ENCODE measurements at regions not wholly inside any gene's neighbourhood (a gene's known extent, or its start where the extent isn't known, plus 50 kb on each side); places are given as distances from the start of the nearest gene placed in this dataset.
A peak's percentile ranks its signal among the peaks of the same experiment; 100 is the strongest.

GRCh38 chr3:151630938-151631441, 102.7 kb upstream of the AADACL2 start (continued):
- TF ChIP-seq DPF2 (IDR thresholded peaks at IDR 0.05), result peak; percentile 69
- no peak for TF ChIP-seq NR4A1 (CRISPR knock-in tag; IDR thresholded peaks at IDR 0.05)
- TF ChIP-seq NR4A1 (tag; IDR thresholded peaks at IDR 0.05), result no peak
- TF ChIP-seq CREB3L1 (IDR thresholded peaks at IDR 0.05; ENCODE audit: borderline replicate concordance, low read depth), result no peak
- TF ChIP-seq JUNB (CRISPR knock-in tag; conservative IDR thresholded peaks at IDR 0.05), result no peak
- TF ChIP-seq SAP30 (IDR thresholded peaks at IDR 0.05; ENCODE audit: borderline replicate concordance, insufficient read depth, low read depth, low read length, poor library complexity, severe bottlenecking), result no peak
- no peak for TF ChIP-seq MAFF (IDR thresholded peaks at IDR 0.05; ENCODE audit: low read length)
- no peak for TF ChIP-seq RFX5 (IDR thresholded peaks at IDR 0.05; ENCODE audit: low read depth, low read length)
- peak; percentile 82 to 93 for TF ChIP-seq TRIM24 (IDR thresholded peaks at IDR 0.05)
- no peak for TF ChIP-seq ZNF12 (CRISPR knock-in tag; IDR thresholded peaks at IDR 0.05)
- TF ChIP-seq SREBF2 (CRISPR knock-in tag; IDR thresholded peaks at IDR 0.05), result no peak
- TF ChIP-seq SLC30A9 (CRISPR knock-in tag; IDR thresholded peaks at IDR 0.05), result no peak
- TF ChIP-seq ZNF253 (CRISPR knock-in tag; conservative IDR thresholded peaks at IDR 0.05), result no peak
- no peak for TF ChIP-seq SIN3B (IDR thresholded peaks at IDR 0.05; ENCODE audit: low read depth)
- no peak for TF ChIP-seq HMG20A (CRISPR knock-in tag; conservative IDR thresholded peaks at IDR 0.05)
- TF ChIP-seq RNF219 (CRISPR knock-in tag; IDR thresholded peaks at IDR 0.05), result no peak
- 0 out of 2 replicates have a peak, but pooled peaks have one; percentile 3 for TF ChIP-seq GABPA (tag; conservative IDR thresholded peaks at IDR 0.05; ENCODE audit: low read depth)
- TF ChIP-seq TFAP4 (CRISPR knock-in tag; IDR thresholded peaks at IDR 0.05; ENCODE audit: borderline replicate concordance), result peak; percentile 62; the same call in 1 of the 2 replicates
- TF ChIP-seq USF2 (CRISPR knock-in tag; IDR thresholded peaks at IDR 0.05), result no peak
- TF ChIP-seq IFI16 (CRISPR knock-in tag; IDR thresholded peaks at IDR 0.05), result no peak
- no peak for TF ChIP-seq ZBTB17 (CRISPR knock-in tag; IDR thresholded peaks at IDR 0.05)
- TF ChIP-seq MEF2A (IDR thresholded peaks at IDR 0.05; ENCODE audit: control insufficient read depth, low read depth, low read length), result peak; percentile 91
- TF ChIP-seq SMARCE1 (IDR thresholded peaks at IDR 0.05), result peak; percentile 60; the same call in 1 of the 2 replicates
- TF ChIP-seq GATAD2A (IDR thresholded peaks at IDR 0.05), result no peak
- TF ChIP-seq NFIC (IDR thresholded peaks at IDR 0.05), result peak; percentile 65
- TF ChIP-seq SRSF9 (IDR thresholded peaks at IDR 0.05; ENCODE audit: borderline replicate concordance, low read depth, low read length), result no peak
- TF ChIP-seq TEAD4 (IDR thresholded peaks at IDR 0.05; ENCODE audit: low read length), result peak; percentile 89
- TF ChIP-seq TEAD4 (CRISPR knock-in tag; IDR thresholded peaks at IDR 0.05; ENCODE audit: borderline replicate concordance), result no peak
